HG02798 (cell line): ENCODE measurements at regions not wholly inside any gene's neighbourhood (a gene's known extent, or its start where the extent isn't known, plus 50 kb on each side); places are given as distances from the start of the nearest gene placed in this dataset.
"Not testable (repeated sequence)": the region's sequence is repeated elsewhere in the genome, so short reads cannot be mapped to it uniquely, and the experiment has no call there.

ENCODE experiments used
- ATAC-seq: cut with Tn5 transposase; IDR thresholded peaks from one replicate; pipeline ENCODE4 v1.9.1; 2021; ENCODE audit warnings: mild to moderate bottlenecking; ENCODE audit not compliant: unreplicated experiment, poor library complexity

GRCh38 chr18:78448106-78448505 is 531.5 kb upstream of the SALL3 start:
- no peak for ATAC-seq

- ATAC-seq: no peak
Measured at GRCh38 chr18:78448591-78448990, 531.0 kb upstream of the SALL3 start.

GRCh38 chr18:78454221-78454620 is 525.4 kb upstream of the SALL3 start:
- no peak for ATAC-seq

GRCh38 chr18:78455386-78455785 is 524.2 kb upstream of the SALL3 start:
- ATAC-seq: no peak

- ATAC-seq: no peak
Measured at GRCh38 chr18:78457011-78457410, 522.6 kb upstream of the SALL3 start.

GRCh38 chr18:78457731-78458130 is 521.9 kb upstream of the SALL3 start:
- ATAC-seq: no peak

- no peak for ATAC-seq
Measured at GRCh38 chr18:78458356-78458755, 521.3 kb upstream of the SALL3 start.

GRCh38 chr18:78459668-78460067 is 520.0 kb upstream of the SALL3 start:
- ATAC-seq: no peak

GRCh38 chr18:78460558-78460957 is 519.1 kb upstream of the SALL3 start:
- no peak for ATAC-seq

GRCh38 chr18:78473563-78473962 is 506.1 kb upstream of the SALL3 start:
- no peak for ATAC-seq

- ATAC-seq: no peak
Measured at GRCh38 chr18:78477840-78478239, 501.8 kb upstream of the SALL3 start.

GRCh38 chr18:78479443-78479842 is 500.2 kb upstream of the SALL3 start:
- no peak for ATAC-seq

- no peak for ATAC-seq
Measured at GRCh38 chr18:78480262-78481054, 499.2 kb upstream of the SALL3 start.

- ATAC-seq: no peak
Measured at GRCh38 chr18:78482378-78482777, 497.2 kb upstream of the SALL3 start.

- ATAC-seq: no peak
Measured at GRCh38 chr18:78487649-78488048, 492.0 kb upstream of the SALL3 start.

- no peak for ATAC-seq
Measured at GRCh38 chr18:78492064-78492812, 487.4 kb upstream of the SALL3 start.

- no peak for ATAC-seq
Measured at GRCh38 chr18:78492813-78493371, 486.7 kb upstream of the SALL3 start.

- ATAC-seq: not testable (repeated sequence)
Measured at GRCh38 chr18:78493490-78493889, 486.1 kb upstream of the SALL3 start.

GRCh38 chr18:78494204-78495085 is 485.2 kb upstream of the SALL3 start:
- ATAC-seq: no peak

GRCh38 chr18:78495550-78495949 is 484.1 kb upstream of the SALL3 start:
- no peak for ATAC-seq
